Body of pancreas (tissue), 4 donors: ENCODE measurements at regions not wholly inside any gene's neighbourhood (a gene's known extent, or its start where the extent isn't known, plus 50 kb on each side); places are given as distances from the start of the nearest gene placed in this dataset.

Experiments used
- CTCF ChIP-seq, 7 experiments: fragments of 450-650 bp in 4 of 7; fragments of 200-600 bp in 3 of 7; sonication (generic) in 3 of 7; IDR thresholded peaks; one replicate each; pipeline ENCODE4 v1.5.1; 2016 to 2019; ENCODE audit warnings: antibody characterized with exemption in 7 of 7
- POLR2A ChIP-seq, 3 donors: fragments of 450-650 bp; IDR thresholded peaks; one replicate each; pipeline ENCODE4 v1.6.1; 2016; ENCODE audit warnings: antibody characterized with exemption in 3 of 3, mild to moderate bottlenecking in 2 of 3

- TF ChIP-seq POLR2A (IDR thresholded peaks at IDR 0.05) (no peak), CTCF (IDR thresholded peaks at IDR 0.05) (no peak)
Observed at GRCh38 chr3:82005266-82005665, 243.8 kb upstream of the GBE1 start.
